ENCODE measurements at regions not wholly inside any gene's neighbourhood (a gene's known extent, or its start where the extent isn't known, plus 50 kb on each side); places are given as distances from the start of the nearest gene placed in this dataset.
"Not testable (repeated sequence)": the region's sequence is repeated elsewhere in the genome, so short reads cannot be mapped to it uniquely, and the experiment has no call there.

- DNase-seq, result no peak
Observed at GRCh38 chr11:134840945-134841344, 428.9 kb upstream of the B3GAT1 start.

- DNase-seq, result not testable (repeated sequence)
Observed at GRCh38 chr11:134840165-134840564, 428.1 kb upstream of the B3GAT1 start.

- no peak for DNase-seq
Observed at GRCh38 chr11:134838708-134839107, 426.7 kb upstream of the B3GAT1 start.

- no peak for DNase-seq
Observed at GRCh38 chr11:134837887-134838232, 425.8 kb upstream of the B3GAT1 start.

- no peak for DNase-seq
Observed at GRCh38 chr11:134837166-134837886, 425.3 kb upstream of the B3GAT1 start.

GRCh38 chr11:134836561-134836960, 424.5 kb upstream of the B3GAT1 start:
- no peak for DNase-seq

GRCh38 chr11:134835561-134835960, 423.5 kb upstream of the B3GAT1 start:
- no peak for DNase-seq

GRCh38 chr11:134830312-134830711, 418.3 kb upstream of the B3GAT1 start:
- no peak for DNase-seq

GRCh38 chr11:134823970-134824369, 411.9 kb upstream of the B3GAT1 start:
- DNase-seq, result no peak

GRCh38 chr11:134822897-134823296, 410.9 kb upstream of the B3GAT1 start:
- DNase-seq, result no peak

GRCh38 chr11:134821422-134821821, 409.4 kb upstream of the B3GAT1 start:
- no peak for DNase-seq

GRCh38 chr11:134819041-134819440, 407.0 kb upstream of the B3GAT1 start:
- no peak for DNase-seq

GRCh38 chr11:134818516-134818915, 406.5 kb upstream of the B3GAT1 start:
- no peak for DNase-seq

- no peak for DNase-seq
Observed at GRCh38 chr11:134815404-134815803, 403.4 kb upstream of the B3GAT1 start.

GRCh38 chr11:134807997-134808396, 396.0 kb upstream of the B3GAT1 start:
- DNase-seq, result no peak

- no peak for DNase-seq
Observed at GRCh38 chr11:134802598-134802997, 390.6 kb upstream of the B3GAT1 start.

- DNase-seq, result no peak
Observed at GRCh38 chr11:134802116-134802515, 390.1 kb upstream of the B3GAT1 start.

GRCh38 chr11:134801570-134801969, 389.5 kb upstream of the B3GAT1 start:
- DNase-seq, result no peak

- no peak for DNase-seq
Observed at GRCh38 chr11:134800826-134801225, 388.8 kb upstream of the B3GAT1 start.

GRCh38 chr11:134800130-134800529, 388.1 kb upstream of the B3GAT1 start:
- no peak for DNase-seq

- DNase-seq, result no peak
Observed at GRCh38 chr11:134799386-134799785, 387.3 kb upstream of the B3GAT1 start.

GRCh38 chr11:134797411-134798089, 385.5 kb upstream of the B3GAT1 start:
- DNase-seq, result no peak

- DNase-seq, result no peak
Observed at GRCh38 chr11:134795017-134795416, 383.0 kb upstream of the B3GAT1 start.

- DNase-seq, result no peak
Observed at GRCh38 chr11:134794192-134794591, 382.1 kb upstream of the B3GAT1 start.

- DNase-seq, result no peak
Observed at GRCh38 chr11:134792677-134793076, 380.6 kb upstream of the B3GAT1 start.
